ENCODE measurements at regions not wholly inside any gene's neighbourhood (a gene's known extent, or its start where the extent isn't known, plus 50 kb on each side); places are given as distances from the start of the nearest gene placed in this dataset.

GRCh38 chr2:185278761-185279160 is 459.8 kb upstream of the FSIP2 start (continued):
- TF ChIP-seq MAFK (IDR thresholded peaks at IDR 0.05; ENCODE audit: low read depth, low read length) (no peak), SIN3A (conservative IDR thresholded peaks at IDR 0.05 in 1 of 2, IDR thresholded peaks at IDR 0.05 in 1 of 2; ENCODE audit: low read depth in 1 of 2, low read length in 2 of 2) (no peak), RXRA (IDR thresholded peaks at IDR 0.05; ENCODE audit: insufficient read depth, low read depth, low read length) (no peak), CTBP2 (IDR thresholded peaks at IDR 0.05; ENCODE audit: borderline replicate concordance, insufficient read depth, insufficient read length, low read length) (no peak)

All from H1 (cell line).